Uterus (tissue), 3 donors: ENCODE measurements at regions not wholly inside any gene's neighbourhood (a gene's known extent, or its start where the extent isn't known, plus 50 kb on each side); places are given as distances from the start of the nearest gene placed in this dataset.

ENCODE experiments used
- DNase-seq, 2 donors: peaks; one replicate each; pipeline ENCODE4 v3.0.0-alpha.2; 2019 to 2020
- H3K27ac ChIP-seq, 2 donors: fragments of 200-600 bp; sonication (generic); 1 replicate in 1 of 2; 2 replicates in 1 of 2; pipeline ENCODE4 v1.5.1; 2016 to 2018
- H3K27me3 ChIP-seq, 2 donors: fragments of 200-600 bp; sonication (generic); one replicate each; pipeline ENCODE4 v1.5.1; 2018 to 2019; ENCODE audit warnings: control low read depth in 1 of 2
- H3K36me3 ChIP-seq, 2 donors: fragments of 200-600 bp; sonication (generic); one replicate each; pipeline ENCODE4 v1.5.1; 2019; ENCODE audit warnings: control low read depth in 1 of 2
- H3K4me1 ChIP-seq, 2 donors: fragments of 200-600 bp; sonication (generic); one replicate each; pipeline ENCODE4 v1.5.1; 2018 to 2019; ENCODE audit warnings: control low read depth in 1 of 2
- H3K4me3 ChIP-seq, 2 donors: fragments of 200-600 bp; sonication (generic); 1 replicate in 1 of 2; 2 replicates in 1 of 2; pipeline ENCODE4 v1.5.1; 2018 to 2019; ENCODE audit warnings: mild to moderate bottlenecking in 1 of 2
- H3K9me3 ChIP-seq, 2 donors: fragments of 200-600 bp; sonication (generic); one replicate each; pipeline ENCODE4 v1.5.1; 2019; ENCODE audit warnings: control low read depth in 1 of 2
- CTCF ChIP-seq, 4 experiments: fragments of 200-600 bp in 2 of 4; fragments of 450-650 bp in 2 of 4; sonication (generic) in 2 of 4; IDR thresholded peaks; one replicate each; pipeline ENCODE4 v1.5.1; 2016 to 2019; ENCODE audit warnings: antibody characterized with exemption in 4 of 4, mild to moderate bottlenecking in 2 of 4, moderate library complexity in 1 of 4
- POLR2A ChIP-seq, 2 donors: fragments of 450-650 bp; IDR thresholded peaks; one replicate each; pipeline ENCODE4 v1.6.1; 2016; ENCODE audit warnings: antibody characterized with exemption in 2 of 2, mild to moderate bottlenecking in 1 of 2, moderate library complexity in 1 of 2
- intact Hi-C: fragments of 100-400 bp; cut with DNase I; formaldehyde crosslinking; loops from one replicate; pipeline ENCODE4 v1.15.1; 2023; ENCODE audit warnings: low total_unique reads
- donor health status: DM: yes; HTN: yes; CAD: no.

- no peak overlapping the region for H3K4me3 ChIP-seq
- H3K27me3 ChIP-seq, result no peaks in the 10 kb centered on the region
- intact Hi-C loops, result no loop called here
- no peak overlapping the region for H3K27ac ChIP-seq
- DNase-seq, result no peak
- TF ChIP-seq CTCF (IDR thresholded peaks at IDR 0.05) (no peak), POLR2A (IDR thresholded peaks at IDR 0.05) (no peak)
- no peaks in the 10 kb centered on the region for H3K4me1 ChIP-seq
- H3K9me3 ChIP-seq, result no peaks in the 10 kb centered on the region
- no peaks in the 10 kb centered on the region for H3K36me3 ChIP-seq
Observed at GRCh38 chr1:5312293-5312674, 657.9 kb downstream of the AJAP1 start.

GRCh38 chr1:5311634-5312292, 657.4 kb downstream of the AJAP1 start:
- Histone ChIP-seq H3K4me1 (no peaks in the 10 kb centered on the region), H3K27ac (no peak overlapping the region), H3K4me3 (no peak overlapping the region), H3K27me3 (no peaks in the 10 kb centered on the region), H3K36me3 (no peaks in the 10 kb centered on the region), H3K9me3 (no peaks in the 10 kb centered on the region)
- intact Hi-C loops, result no loop called here
- TF ChIP-seq CTCF (IDR thresholded peaks at IDR 0.05) (no peak), POLR2A (IDR thresholded peaks at IDR 0.05) (no peak)
- no peak for DNase-seq

- no peak for DNase-seq
- no peaks in the 10 kb centered on the region for H3K36me3 ChIP-seq
- no peaks in the 10 kb centered on the region for H3K27me3 ChIP-seq
- no peaks in the 10 kb centered on the region for H3K4me1 ChIP-seq
- no peak overlapping the region for H3K4me3 ChIP-seq
- intact Hi-C loops, result no loop called here
- H3K9me3 ChIP-seq, result no peaks in the 10 kb centered on the region
- H3K27ac ChIP-seq, result no peak overlapping the region
- no peak for TF ChIP-seq POLR2A (IDR thresholded peaks at IDR 0.05)
- TF ChIP-seq CTCF (IDR thresholded peaks at IDR 0.05), result no peak
Observed at GRCh38 chr1:5311147-5311546, 656.7 kb downstream of the AJAP1 start.

- no peak overlapping the region for H3K4me3 ChIP-seq
- H3K36me3 ChIP-seq, result no peaks in the 10 kb centered on the region
- no peaks in the 10 kb centered on the region for H3K4me1 ChIP-seq
- intact Hi-C loops, result no loop called here
- H3K27ac ChIP-seq, result no peak overlapping the region
- no peaks in the 10 kb centered on the region for H3K27me3 ChIP-seq
- no peak for TF ChIP-seq POLR2A (IDR thresholded peaks at IDR 0.05)
- TF ChIP-seq CTCF (IDR thresholded peaks at IDR 0.05), result no peak
- no peaks in the 10 kb centered on the region for H3K9me3 ChIP-seq
- DNase-seq, result no peak
Observed at GRCh38 chr1:5308249-5308648, 653.8 kb downstream of the AJAP1 start.

GRCh38 chr1:5304702-5305101, 650.3 kb downstream of the AJAP1 start:
- no peaks in the 10 kb centered on the region for H3K9me3 ChIP-seq
- no peak overlapping the region for H3K4me3 ChIP-seq
- TF ChIP-seq POLR2A (IDR thresholded peaks at IDR 0.05) (no peak), CTCF (IDR thresholded peaks at IDR 0.05) (no peak)
- H3K27me3 ChIP-seq, result no peaks in the 10 kb centered on the region
- intact Hi-C loops, result no loop called here
- no peaks in the 10 kb centered on the region for H3K4me1 ChIP-seq
- H3K36me3 ChIP-seq, result no peaks in the 10 kb centered on the region
- no peak for DNase-seq
- no peak overlapping the region for H3K27ac ChIP-seq
